ENCODE measurements at regions not wholly inside any gene's neighbourhood (a gene's known extent, or its start where the extent isn't known, plus 50 kb on each side); places are given as distances from the start of the nearest gene placed in this dataset.
"Not testable (repeated sequence)": the region's sequence is repeated elsewhere in the genome, so short reads cannot be mapped to it uniquely, and the experiment has no call there.

- no peak for DNase-seq (ENCODE audit: low spot score)
These were observed 63.0 kb downstream of the HLX start for GRCh38 chr1:220942278-220942677.

- not testable (repeated sequence) for DNase-seq (ENCODE audit: low spot score)
These were observed 63.7 kb downstream of the HLX start for GRCh38 chr1:220942914-220943313.

DNA sequence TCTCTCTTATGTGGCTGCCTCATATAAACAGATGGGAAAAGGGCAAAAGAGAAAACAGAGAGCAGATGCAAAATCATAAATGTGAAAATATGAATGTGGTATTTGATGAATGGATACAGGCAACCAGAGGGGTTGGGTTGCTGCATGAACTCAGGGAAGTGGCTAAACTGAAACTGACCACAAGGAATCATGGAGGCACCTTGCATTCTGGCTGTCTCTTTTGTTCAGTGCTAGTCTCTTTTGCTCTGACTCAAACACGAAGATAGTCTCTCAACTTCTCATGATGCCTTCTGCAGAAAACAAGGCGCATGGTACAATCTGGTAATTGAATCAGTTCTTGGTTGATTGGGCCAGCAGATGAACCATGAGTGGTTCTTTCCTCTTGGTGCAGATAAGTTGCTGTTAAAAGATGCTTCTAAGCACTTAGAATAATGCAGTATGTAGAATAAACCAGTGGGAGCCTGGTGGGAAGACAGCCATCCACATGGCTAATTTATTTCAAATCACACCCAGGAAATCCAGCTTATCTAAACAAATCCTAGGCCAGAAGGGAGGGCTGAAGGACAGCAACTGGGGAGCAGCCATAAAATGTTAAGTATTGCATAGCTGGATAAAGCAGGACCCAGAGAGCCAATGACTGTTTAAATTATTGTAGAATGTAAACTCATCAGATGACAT lies 64.2 kb downstream of the HLX start:
- no peak for DNase-seq (ENCODE audit: low spot score)

- no peak for DNase-seq (ENCODE audit: low spot score)
These were observed 71.3 kb downstream of the HLX start for GRCh38 chr1:220950576-220950975.

DNA sequence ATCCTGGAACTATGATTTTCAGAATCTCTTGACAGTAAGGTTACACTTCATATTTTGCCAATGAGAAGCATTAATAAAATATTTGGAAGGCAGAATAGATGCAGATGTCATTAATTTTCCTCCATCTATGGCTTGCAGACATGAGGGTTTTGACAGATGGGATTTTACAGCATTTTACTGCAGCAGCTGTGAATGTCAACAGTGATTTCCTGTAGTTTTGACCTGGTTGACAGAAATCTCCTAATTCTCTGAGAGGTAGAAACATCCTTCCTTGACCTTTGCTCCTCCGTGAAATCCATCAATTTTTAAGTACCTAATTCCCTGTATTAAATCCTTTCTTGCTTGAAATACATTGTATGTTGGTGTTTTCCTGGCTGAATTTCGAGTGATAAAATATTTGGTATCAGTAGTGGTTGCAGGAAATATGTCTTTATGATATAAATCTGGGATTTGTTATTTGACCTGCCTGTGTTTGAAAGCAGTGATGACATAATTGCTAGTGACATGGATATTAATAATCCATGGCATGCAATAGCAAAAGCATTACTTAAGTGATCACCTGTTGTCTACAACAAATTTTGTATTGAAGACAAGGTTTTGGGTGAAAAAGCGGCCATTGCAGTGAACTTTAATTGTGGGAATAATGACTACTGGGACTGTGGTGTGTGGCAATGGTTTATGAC lies 73.9 kb downstream of the HLX start:
- no peak for DNase-seq (ENCODE audit: low spot score)

- no peak for DNase-seq (ENCODE audit: low spot score)
These were observed 75.3 kb downstream of the HLX start for GRCh38 chr1:220954321-220955075.

DNA sequence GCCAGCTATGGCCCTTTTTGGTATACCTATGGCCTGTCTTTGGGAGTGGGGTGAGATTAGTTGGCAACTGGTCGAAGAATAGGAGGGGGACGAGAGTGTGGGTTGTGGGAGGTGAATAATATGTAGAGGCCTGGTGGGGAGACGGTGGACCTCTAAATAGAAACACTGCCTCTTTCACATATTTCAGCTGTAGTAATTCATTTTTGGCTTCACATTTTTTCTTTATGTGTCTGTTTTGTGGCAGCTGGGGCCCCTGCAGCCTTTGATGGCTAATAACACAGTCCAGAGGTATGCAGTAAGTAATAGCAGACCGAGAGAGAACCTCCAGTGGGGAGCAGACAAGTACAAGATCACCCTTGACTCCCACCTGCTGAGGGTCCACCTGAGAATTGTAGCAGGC lies 75.9 kb downstream of the HLX start:
- no peak for DNase-seq (ENCODE audit: low spot score)

DNA sequence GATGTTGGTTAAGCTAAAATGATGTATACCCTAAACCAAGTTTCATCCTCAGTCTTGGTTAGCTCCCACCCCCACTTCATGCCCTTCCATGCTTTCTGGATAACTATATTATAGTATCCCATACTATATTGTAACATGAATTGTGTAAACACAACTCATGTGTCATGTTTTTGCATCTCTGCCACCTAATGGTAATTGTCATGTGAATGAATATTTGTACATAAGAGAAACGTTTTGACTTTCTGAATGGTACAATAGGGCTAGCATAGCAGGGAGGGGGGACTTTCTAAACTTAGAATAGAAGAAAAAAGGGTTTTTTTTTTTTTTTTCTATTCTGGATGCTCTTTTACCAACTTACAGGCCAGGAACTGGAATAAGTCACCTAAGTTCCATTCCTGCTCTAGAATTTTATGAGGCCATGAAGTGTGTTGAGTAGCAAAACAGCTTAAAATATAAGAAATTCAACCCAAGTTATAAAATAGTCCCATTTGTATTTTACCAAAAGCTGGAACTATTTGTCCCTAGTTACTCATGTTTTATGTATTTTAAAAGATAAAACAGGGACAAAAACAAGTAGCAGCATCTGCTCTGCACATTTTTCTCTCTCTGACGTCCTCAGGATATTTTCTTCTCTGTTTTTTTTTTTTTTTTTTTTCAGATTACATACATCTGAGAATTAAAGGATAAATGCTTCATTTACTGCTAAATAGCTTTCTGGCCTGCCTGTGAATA lies 77.4 kb downstream of the HLX start:
- DNase-seq (ENCODE audit: low spot score): no peak

DNA sequence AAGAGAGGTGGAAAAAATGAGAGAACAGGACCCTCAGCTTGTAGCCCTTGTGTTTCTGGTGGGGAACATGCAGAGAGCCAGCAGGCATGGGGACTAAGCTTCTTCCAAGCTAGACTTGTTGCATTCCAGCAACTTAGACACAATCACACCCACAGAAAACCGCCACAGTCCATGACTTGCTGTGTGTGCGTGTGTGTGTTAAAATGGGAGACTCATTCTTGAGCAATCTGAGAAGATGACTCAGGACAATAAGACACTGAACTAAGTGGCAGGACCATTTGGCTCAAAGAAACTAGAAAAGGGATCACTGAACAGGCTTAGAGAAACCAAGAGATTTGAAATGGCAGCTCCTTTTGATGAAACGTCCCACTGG lies 78.0 kb downstream of the HLX start:
- no peak for DNase-seq (ENCODE audit: low spot score)

GRCh38 chr1:220958234-220958633 lies 79.0 kb downstream of the HLX start:
- no peak for DNase-seq (ENCODE audit: low spot score)

GRCh38 chr1:220962031-220962751 lies 82.9 kb downstream of the HLX start:
- no peak for DNase-seq (ENCODE audit: low spot score)

DNA sequence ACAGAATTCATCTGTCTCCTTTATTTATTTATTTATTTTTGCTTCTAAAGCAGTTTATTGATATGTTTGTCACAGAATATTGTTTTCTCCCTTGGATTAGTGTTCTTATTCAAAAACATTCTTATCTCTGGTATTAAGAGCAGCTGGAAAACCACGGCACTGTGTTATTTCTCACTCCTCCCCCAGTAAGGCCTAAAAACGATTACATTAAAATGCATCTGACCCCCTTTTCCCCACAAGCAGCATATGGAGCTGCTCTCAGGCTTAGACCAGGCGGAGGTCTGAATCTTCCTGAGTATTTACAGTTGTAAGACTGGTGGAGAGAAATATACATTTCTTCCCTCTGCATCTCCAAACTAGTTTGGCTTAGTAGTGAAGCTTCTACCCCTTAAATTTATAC lies 86.8 kb downstream of the HLX start:
- DNase-seq (ENCODE audit: low spot score): no peak

DNA sequence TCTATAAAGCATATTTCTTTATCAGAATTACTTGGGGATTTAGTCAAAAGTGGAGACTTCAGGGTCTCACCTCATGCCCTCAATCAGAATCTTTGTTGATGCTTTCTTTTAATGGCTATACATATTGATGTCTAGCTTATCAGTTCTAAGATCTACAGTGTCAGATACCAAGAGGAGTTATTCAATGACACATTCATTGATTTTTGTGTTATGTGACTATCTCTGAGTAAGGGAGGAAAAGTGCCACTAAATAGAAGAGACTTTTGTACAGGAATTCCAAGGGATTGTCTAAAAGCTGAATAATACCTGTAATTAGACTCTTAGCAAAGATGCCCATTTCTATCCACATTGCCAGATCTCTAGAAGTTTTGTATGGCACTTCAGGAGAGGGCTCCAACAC lies 87.2 kb downstream of the HLX start:
- DNase-seq (ENCODE audit: low spot score): no peak

GRCh38 chr1:220966881-220967611 lies 87.8 kb downstream of the HLX start:
- no peak for DNase-seq (ENCODE audit: low spot score)

GRCh38 chr1:220967911-220968310 lies 88.7 kb downstream of the HLX start:
- DNase-seq (ENCODE audit: low spot score): no peak

GRCh38 chr1:220969281-220969680 lies 90.0 kb downstream of the HLX start:
- not testable (repeated sequence) for DNase-seq (ENCODE audit: low spot score)

DNA sequence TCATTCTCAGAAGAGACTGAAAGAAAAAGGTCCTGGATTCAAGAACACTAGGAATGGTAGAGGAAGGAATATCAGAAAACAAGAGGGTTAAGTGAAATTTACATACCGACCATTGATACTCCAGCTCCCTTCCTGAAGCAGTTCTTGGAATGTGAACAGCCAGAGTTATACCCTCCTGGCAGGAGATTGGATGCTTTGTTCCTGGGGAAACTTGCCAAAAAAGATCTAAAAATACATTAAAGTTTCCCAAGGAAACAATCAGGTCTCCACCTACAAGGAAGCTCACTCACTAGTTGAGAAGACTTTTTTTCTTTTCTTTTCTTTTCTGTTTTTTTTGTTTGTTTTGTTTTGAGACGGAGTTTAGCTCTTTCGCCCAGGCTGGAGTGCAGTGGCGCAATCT lies 91.1 kb downstream of the HLX start:
- no peak for DNase-seq (ENCODE audit: low spot score)

GRCh38 chr1:220971221-220971620 lies 92.0 kb downstream of the HLX start:
- DNase-seq (ENCODE audit: low spot score): no peak

DNA sequence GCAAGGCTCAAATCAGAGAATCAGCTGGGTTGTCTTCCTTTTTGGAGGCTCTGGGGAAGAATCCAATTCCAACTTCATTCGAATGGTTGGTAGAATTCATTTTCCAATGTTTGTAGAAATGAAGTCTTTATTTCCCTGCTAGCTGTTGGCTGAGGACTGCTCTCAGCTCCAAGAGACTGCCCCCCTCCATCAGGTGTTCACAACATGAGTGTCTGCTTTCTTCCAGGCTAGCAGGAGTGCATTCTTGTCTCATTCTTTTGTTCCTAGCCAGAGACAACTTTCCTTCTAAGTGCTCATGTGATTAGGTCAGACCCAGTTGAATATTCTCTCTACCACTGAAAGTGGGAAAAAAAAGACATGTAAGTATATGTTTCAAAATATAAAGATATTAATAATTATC lies 95.2 kb downstream of the HLX start:
- DNase-seq (ENCODE audit: low spot score): no peak

DNA sequence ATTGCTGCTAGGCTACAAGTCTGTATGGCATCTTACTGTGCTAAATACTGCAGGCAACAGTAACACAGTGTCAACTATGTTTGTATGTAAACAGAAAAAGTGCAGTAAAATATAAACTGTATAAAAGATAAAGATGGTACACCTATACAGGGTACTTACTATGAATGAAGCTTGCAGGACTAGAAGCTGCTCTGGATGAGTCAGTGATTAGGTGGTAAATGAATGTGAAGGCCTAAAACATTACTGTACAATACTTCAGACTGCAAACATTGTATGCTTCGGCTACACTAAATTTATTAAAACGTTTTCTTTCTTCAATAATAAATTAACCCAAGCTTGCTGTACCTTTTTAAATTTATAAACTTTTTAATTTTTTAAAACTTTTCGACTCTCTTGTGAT lies 97.1 kb downstream of the HLX start:
- no peak for DNase-seq (ENCODE audit: low spot score)

DNA sequence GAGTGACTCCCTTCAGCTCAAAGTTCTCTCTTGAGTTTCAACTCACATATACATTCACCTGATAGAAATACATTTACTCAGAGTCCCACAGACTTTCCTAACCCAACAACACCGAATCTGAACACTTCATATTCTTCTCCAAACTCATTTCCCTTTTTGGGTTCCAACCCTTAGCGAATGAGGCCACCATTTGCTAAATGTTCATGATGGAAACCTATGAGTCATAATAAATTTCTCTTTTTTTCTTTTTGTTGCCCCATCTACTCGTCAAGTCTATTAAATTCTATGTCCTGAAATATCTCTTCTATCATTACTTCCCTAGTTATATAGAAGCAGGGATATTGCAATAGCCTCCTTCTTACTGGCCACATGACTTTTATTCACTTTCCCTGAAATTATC lies 100.1 kb downstream of the HLX start:
- no peak for DNase-seq (ENCODE audit: low spot score)
